ENCODE measurements at regions not wholly inside any gene's neighbourhood (a gene's known extent, or its start where the extent isn't known, plus 50 kb on each side); places are given as distances from the start of the nearest gene placed in this dataset.

DNA sequence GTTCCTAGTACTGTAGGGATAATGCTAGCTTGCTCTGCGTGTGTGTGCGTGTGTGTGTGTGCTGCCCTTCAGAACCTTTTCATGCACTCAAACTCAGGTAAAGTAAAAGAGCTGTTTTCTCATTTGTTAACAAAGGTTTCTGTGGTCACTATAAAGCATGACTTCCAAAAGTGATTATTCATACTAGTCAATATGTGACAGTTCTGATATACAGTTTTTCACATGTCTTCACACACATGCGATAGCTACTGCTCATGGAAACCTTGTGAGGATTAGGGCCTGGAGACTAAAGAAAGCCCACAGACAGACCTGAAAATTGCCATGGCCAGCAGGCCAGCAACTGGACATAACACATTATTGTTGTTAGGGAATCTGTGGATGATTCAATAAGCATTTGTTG lies 56.9 kb upstream of the NEMP2 start:
- CTCF ChIA-PET (ENCODE audit: partially characterized antibody) = interaction anchor here (1.1 kb wide), 1 partner anchor 10 kb away, joined by 3 read pairs; no protein-coding TSS in a partner anchor
- H3K4me1 ChIP-seq (replicated peaks in 1 of 4; ENCODE audit: control insufficient read depth in 3 of 4, insufficient read depth in 4 of 4, low read length in 3 of 4) = no peaks in the 10 kb centered on the region
- no peak overlapping the region for H3K9ac ChIP-seq (replicated peaks in 1 of 4; ENCODE audit: extremely low read depth in 1 of 4, low read depth in 3 of 4, low read length in 3 of 4)
- TF ChIP-seq, protein P1, sequence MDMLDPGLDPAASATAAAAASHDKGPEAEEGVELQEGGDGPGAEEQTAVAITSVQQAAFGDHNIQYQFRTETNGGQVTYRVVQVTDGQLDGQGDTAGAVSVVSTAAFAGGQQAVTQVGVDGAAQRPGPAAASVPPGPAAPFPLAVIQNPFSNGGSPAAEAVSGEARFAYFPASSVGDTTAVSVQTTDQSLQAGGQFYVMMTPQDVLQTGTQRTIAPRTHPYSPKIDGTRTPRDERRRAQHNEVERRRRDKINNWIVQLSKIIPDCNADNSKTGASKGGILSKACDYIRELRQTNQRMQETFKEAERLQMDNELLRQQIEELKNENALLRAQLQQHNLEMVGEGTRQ (IDR thresholded peaks at IDR 0.05; ENCODE audit: low read length) = no peak
- TF ChIP-seq, protein P2, sequence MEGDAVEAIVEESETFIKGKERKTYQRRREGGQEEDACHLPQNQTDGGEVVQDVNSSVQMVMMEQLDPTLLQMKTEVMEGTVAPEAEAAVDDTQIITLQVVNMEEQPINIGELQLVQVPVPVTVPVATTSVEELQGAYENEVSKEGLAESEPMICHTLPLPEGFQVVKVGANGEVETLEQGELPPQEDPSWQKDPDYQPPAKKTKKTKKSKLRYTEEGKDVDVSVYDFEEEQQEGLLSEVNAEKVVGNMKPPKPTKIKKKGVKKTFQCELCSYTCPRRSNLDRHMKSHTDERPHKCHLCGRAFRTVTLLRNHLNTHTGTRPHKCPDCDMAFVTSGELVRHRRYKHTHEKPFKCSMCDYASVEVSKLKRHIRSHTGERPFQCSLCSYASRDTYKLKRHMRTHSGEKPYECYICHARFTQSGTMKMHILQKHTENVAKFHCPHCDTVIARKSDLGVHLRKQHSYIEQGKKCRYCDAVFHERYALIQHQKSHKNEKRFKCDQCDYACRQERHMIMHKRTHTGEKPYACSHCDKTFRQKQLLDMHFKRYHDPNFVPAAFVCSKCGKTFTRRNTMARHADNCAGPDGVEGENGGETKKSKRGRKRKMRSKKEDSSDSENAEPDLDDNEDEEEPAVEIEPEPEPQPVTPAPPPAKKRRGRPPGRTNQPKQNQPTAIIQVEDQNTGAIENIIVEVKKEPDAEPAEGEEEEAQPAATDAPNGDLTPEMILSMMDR (IDR thresholded peaks at IDR 0.05; ENCODE audit: control extremely low read depth in 1 of 3, insufficient read depth in 1 of 3, low read depth in 1 of 3, low read length in 3 of 3) = no peak
- no peak for TF ChIP-seq RNF2 (IDR thresholded peaks at IDR 0.05; ENCODE audit: borderline replicate concordance, low read depth, low read length, missing control alignments, poor library complexity, severe bottlenecking)
- no peak for TF ChIP-seq YY1 (IDR thresholded peaks at IDR 0.05; ENCODE audit: low read depth, low read length)
- POLR2A ChIA-PET (ENCODE audit: partially characterized antibody) = no interaction called here
- H2BK15ac ChIP-seq (ENCODE audit: low read length) = no peak overlapping the region
- 89% methylated on average over 3 of the region's 3 CpGs; no CpG with 5 or more reads in 1 of the 2 experiments for WGBS, 2 experiments (ENCODE audit: extremely low coverage in 1 of 2, insufficient coverage in 1 of 2, insufficient read length in 1 of 2, insufficient replicate concordance in 2 of 2, low coverage in 1 of 2, low lambda C conversion rate in 2 of 2, missing lambda C conversion rate in 1 of 2)
- H4K91ac ChIP-seq (replicated peaks; ENCODE audit: insufficient read length, low read length) = no peak overlapping the region
- no peak overlapping the region for H4K5ac ChIP-seq (ENCODE audit: insufficient read length, low read depth, low read length)
- no peaks in the 10 kb centered on the region for H3K23me2 ChIP-seq (ENCODE audit: low read depth, low read length)
- no peak overlapping the region for H2AFZ ChIP-seq (ENCODE audit: low read length)
- no peak overlapping the region for H2AK5ac ChIP-seq (ENCODE audit: low read depth, low read length)
- H3K23ac ChIP-seq (ENCODE audit: insufficient read length) = no peak overlapping the region
- H3K14ac ChIP-seq (ENCODE audit: insufficient read length) = no peak overlapping the region
- H3K36me3 ChIP-seq (ENCODE audit: control insufficient read depth in 2 of 4, insufficient read depth in 4 of 4, low read length in 3 of 4) = no peaks in the 10 kb centered on the region
- no peaks in the 10 kb centered on the region for H3K79me2 ChIP-seq (ENCODE audit: control insufficient read depth in 1 of 2, insufficient read depth in 2 of 2, low read length in 2 of 2)
- H2BK20ac ChIP-seq (ENCODE audit: low read length) = no peak overlapping the region
- H2BK120ac ChIP-seq (replicated peaks; ENCODE audit: low read depth, low read length) = no peak overlapping the region
- no peak overlapping the region for H3K4me2 ChIP-seq (ENCODE audit: insufficient read depth in 1 of 2, low read depth in 2 of 2, low read length in 2 of 2)
- FAIRE-seq (no peak), DNase-seq (ENCODE audit: low read depth in 1 of 2, low spot score in 2 of 2) (no peak)
- H3K4ac ChIP-seq (replicated peaks; ENCODE audit: insufficient read length, low read depth, low read length) = no peak overlapping the region
- H3K79me1 ChIP-seq (ENCODE audit: low read depth, low read length) = no peaks in the 10 kb centered on the region
- H2BK12ac ChIP-seq (ENCODE audit: low read depth, low read length) = no peak overlapping the region
- no peak overlapping the region for H2BK5ac ChIP-seq (ENCODE audit: low read depth, low read length)
- no peak overlapping the region for H3K18ac ChIP-seq (ENCODE audit: extremely low read depth, low read length)
- H3K9me3 ChIP-seq (ENCODE audit: insufficient read depth in 2 of 2, low read depth in 1 of 2, low read length in 1 of 2) = peaks cover 0 to 4% of the 10 kb centered on the region in 2 experiments; a peak in 1 of 4 replicates
- H4K20me1 ChIP-seq (replicated peaks in 1 of 2; ENCODE audit: control insufficient read depth in 1 of 2, insufficient read depth in 2 of 2, low read length in 2 of 2) = no peaks in the 10 kb centered on the region
- no peak overlapping the region for H3K27ac ChIP-seq (ENCODE audit: low read depth, low read length)
- no peak overlapping the region for H4K8ac ChIP-seq (ENCODE audit: extremely low read depth, insufficient read depth, low read length)
- no peak overlapping the region for H3K56ac ChIP-seq (replicated peaks; ENCODE audit: insufficient read length, low read depth, low read length)
- no peaks in the 10 kb centered on the region for H3K27me3 ChIP-seq (replicated peaks in 1 of 4; ENCODE audit: control insufficient read depth in 3 of 4, extremely low read depth in 1 of 4, insufficient read depth in 3 of 4, low read length in 3 of 4)
- no peak overlapping the region for H3K4me3 ChIP-seq (ENCODE audit: extremely low read depth in 1 of 4, insufficient read depth in 2 of 4, low read depth in 3 of 4, low read length in 4 of 4)

Data from H1 (cell line).